ENCODE measurements at regions not wholly inside any gene's neighbourhood (a gene's known extent, or its start where the extent isn't known, plus 50 kb on each side); places are given as distances from the start of the nearest gene placed in this dataset.

DNA sequence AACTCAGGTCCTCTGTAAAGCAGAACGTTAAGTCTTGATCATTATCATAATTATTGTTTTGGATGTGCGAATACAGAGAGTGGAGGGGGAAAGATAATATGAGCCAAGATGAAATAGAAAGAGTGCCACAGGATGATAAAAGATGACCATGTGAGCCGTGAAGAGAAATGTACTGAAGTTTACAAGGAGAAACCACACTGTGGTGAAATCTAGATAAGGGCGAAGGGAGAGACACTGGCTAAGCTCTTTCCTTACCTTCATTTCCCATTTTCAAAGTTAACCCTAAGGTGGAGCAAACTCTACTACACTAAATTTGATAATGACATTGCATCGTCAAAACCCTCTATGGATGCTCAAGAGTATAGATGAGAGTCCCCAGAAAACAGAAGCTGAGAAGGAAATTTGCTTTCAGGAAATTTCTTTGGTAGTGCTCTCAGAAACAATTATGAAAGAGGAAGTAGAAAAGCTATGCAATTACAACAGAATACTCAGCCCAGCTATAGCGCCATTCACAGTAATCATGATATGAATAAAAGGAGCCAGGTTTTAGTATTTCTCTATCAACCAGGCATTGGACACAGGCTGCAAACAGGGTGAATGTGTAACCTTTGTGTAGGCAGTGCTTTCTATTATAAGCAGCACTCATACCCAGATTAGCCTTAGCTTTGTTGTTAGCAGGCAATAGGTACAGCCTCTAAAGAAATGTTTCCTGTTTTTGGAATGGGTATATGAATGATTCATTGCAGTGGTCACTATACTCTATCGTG, 1080.7 kb downstream of the GRIK2 start:
- CTCF ChIA-PET (ENCODE audit: low intra/inter-chr PET ratio) = no interaction called here
- H3K27me3 ChIP-seq (ENCODE audit: control insufficient read depth in 2 of 2, insufficient read depth in 2 of 2, low read length in 2 of 2) = no peaks in the 10 kb centered on the region
- TF ChIP-seq ZNF165 (CRISPR knock-in tag; IDR thresholded peaks at IDR 0.05; ENCODE audit: borderline replicate concordance) (no peak), ZNF311 (CRISPR knock-in tag; IDR thresholded peaks at IDR 0.05) (no peak), POLR3A (IDR thresholded peaks at IDR 0.05; ENCODE audit: borderline replicate concordance, extremely low read depth, insufficient read depth, insufficient read length) (no peak), FOXA1 (IDR thresholded peaks at IDR 0.05; ENCODE audit: borderline replicate concordance) (no peak), ILK (tag; IDR thresholded peaks at IDR 0.05; ENCODE audit: borderline replicate concordance, low read depth) (no peak), NR2F6 (CRISPR knock-in tag; IDR thresholded peaks at IDR 0.05) (no peak), MLX (CRISPR knock-in tag; conservative IDR thresholded peaks at IDR 0.05) (no peak), GATAD2B (IDR thresholded peaks at IDR 0.05; ENCODE audit: borderline replicate concordance) (no peak), PURB (CRISPR knock-in tag; IDR thresholded peaks at IDR 0.05; ENCODE audit: low read depth) (no peak), GTF2E2 (tag; IDR thresholded peaks at IDR 0.05) (no peak), HMGN3 (IDR thresholded peaks at IDR 0.05; ENCODE audit: borderline replicate concordance, extremely low read depth, insufficient read length, low read depth, low read length) (no peak), SP1 (CRISPR knock-in tag; IDR thresholded peaks at IDR 0.05) (no peak), GTF2B (IDR thresholded peaks at IDR 0.05; ENCODE audit: extremely low read depth, insufficient read length) (no peak)
- TF ChIP-seq, protein P1, sequence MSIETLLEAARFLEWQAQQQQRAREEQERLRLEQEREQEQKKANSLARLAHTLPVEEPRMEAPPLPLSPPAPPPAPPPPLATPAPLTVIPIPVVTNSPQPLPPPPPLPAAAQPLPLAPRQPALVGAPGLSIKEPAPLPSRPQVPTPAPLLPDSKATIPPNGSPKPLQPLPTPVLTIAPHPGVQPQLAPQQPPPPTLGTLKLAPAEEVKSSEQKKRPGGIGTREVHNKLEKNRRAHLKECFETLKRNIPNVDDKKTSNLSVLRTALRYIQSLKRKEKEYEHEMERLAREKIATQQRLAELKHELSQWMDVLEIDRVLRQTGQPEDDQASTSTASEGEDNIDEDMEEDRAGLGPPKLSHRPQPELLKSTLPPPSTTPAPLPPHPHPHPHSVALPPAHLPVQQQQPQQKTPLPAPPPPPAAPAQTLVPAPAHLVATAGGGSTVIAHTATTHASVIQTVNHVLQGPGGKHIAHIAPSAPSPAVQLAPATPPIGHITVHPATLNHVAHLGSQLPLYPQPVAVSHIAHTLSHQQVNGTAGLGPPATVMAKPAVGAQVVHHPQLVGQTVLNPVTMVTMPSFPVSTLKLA (conservative IDR thresholded peaks at IDR 0.05) = no peak
- TF ChIP-seq, protein P2, sequence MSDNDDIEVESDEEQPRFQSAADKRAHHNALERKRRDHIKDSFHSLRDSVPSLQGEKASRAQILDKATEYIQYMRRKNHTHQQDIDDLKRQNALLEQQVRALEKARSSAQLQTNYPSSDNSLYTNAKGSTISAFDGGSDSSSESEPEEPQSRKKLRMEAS (CRISPR knock-in tag; IDR thresholded peaks at IDR 0.05) = no peak
- TF ChIP-seq, protein P3, sequence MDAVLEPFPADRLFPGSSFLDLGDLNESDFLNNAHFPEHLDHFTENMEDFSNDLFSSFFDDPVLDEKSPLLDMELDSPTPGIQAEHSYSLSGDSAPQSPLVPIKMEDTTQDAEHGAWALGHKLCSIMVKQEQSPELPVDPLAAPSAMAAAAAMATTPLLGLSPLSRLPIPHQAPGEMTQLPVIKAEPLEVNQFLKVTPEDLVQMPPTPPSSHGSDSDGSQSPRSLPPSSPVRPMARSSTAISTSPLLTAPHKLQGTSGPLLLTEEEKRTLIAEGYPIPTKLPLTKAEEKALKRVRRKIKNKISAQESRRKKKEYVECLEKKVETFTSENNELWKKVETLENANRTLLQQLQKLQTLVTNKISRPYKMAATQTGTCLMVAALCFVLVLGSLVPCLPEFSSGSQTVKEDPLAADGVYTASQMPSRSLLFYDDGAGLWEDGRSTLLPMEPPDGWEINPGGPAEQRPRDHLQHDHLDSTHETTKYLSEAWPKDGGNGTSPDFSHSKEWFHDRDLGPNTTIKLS (IDR thresholded peaks at IDR 0.05; ENCODE audit: borderline replicate concordance, low read depth) = no peak

More for the DNA sequence above, 1080.7 kb downstream of the GRIK2 start:
- in situ Hi-C loops (cut with MboI) = no loop called here
- H3K4me3 ChIP-seq = no peak overlapping the region
- WGBS (ENCODE audit: insufficient coverage, low coverage, missing lambda C conversion rate) = under 1% methylated on average over 7 of the region's 7 CpGs
- H3K36me3 ChIP-seq (ENCODE audit: control insufficient read depth, insufficient read depth, low read length) = no peaks in the 10 kb centered on the region
- POLR2A ChIA-PET = no interaction called here
- no peak overlapping the region for H3K9ac ChIP-seq (ENCODE audit: insufficient read depth in 1 of 2, low read depth in 2 of 2, low read length in 2 of 2)
- FAIRE-seq = no peak
- BruUV-seq (replicated peaks) = no TSS peak
- no peak for DNase-seq (ENCODE audit: extremely low read depth in 1 of 4, low spot score in 3 of 4)
- ATAC-seq = no peak
- no peak overlapping the region for H2AFZ ChIP-seq (ENCODE audit: low read depth, low read length)
- H3K27ac ChIP-seq (ENCODE audit: extremely low read depth, low read depth, low read length) = no peak overlapping the region
- H3K79me2 ChIP-seq (ENCODE audit: control insufficient read depth, insufficient read depth, low read length) = no peaks in the 10 kb centered on the region
- intact Hi-C loops (cut with micrococcal nuclease) = no loop called here
- H3K4me2 ChIP-seq (ENCODE audit: insufficient read depth, low read length) = no peak overlapping the region
- H3K9me3 ChIP-seq (replicated peaks; ENCODE audit: control insufficient read depth, insufficient read depth, low read depth, low read length) = no peaks in the 10 kb centered on the region
- H4K20me1 ChIP-seq (replicated peaks; ENCODE audit: control insufficient read depth, insufficient read depth, low read length) = no peaks in the 10 kb centered on the region
- no peaks in the 10 kb centered on the region for H3K4me1 ChIP-seq (replicated peaks in 1 of 2; ENCODE audit: control insufficient read depth in 2 of 2, insufficient read depth in 2 of 2, low read length in 2 of 2)
- H3K9me1 ChIP-seq (ENCODE audit: control insufficient read depth, insufficient read depth, low read length) = no peaks in the 10 kb centered on the region
